C4-2B (cell line): ENCODE measurements at regions not wholly inside any gene's neighbourhood (a gene's known extent, or its start where the extent isn't known, plus 50 kb on each side); places are given as distances from the start of the nearest gene placed in this dataset.

Experiments used
- CTCF ChIP-seq: fragments of 450-650 bp; conservative IDR thresholded peaks from 2 replicates; pipeline ENCODE4 v1.5.1; 2017; ENCODE audit warnings: mild to moderate bottlenecking
- ZFX ChIP-seq: fragments of 450-650 bp; IDR thresholded peaks from 2 replicates; pipeline ENCODE4 v1.6.1; 2017

DNA sequence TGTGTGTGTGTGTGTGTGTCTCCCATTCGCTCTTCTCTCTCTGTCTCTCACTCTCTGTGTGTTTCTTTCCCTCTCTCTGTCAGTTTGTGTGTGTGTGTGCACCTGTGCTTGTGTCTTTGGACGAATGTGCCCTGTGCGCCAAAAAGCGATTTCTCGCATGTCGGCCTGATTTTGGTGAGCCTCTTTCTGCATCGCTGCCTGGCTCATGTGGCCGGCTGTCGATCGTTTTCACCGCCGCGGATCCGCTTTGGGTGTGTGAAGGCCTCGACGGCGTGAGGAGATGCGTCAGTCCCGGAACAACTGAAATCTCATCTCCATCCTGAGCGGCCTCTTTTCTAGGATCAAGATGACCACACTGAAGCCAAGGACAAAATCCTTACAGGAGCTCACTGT, 609.0 kb downstream of the KCNJ18 start:
- TF ChIP-seq CTCF (no peak), ZFX (no peak)
